GM20000 (cell line): ENCODE measurements at regions not wholly inside any gene's neighbourhood (a gene's known extent, or its start where the extent isn't known, plus 50 kb on each side); places are given as distances from the start of the nearest gene placed in this dataset.

Experiments used
- DNase-seq: peaks from one replicate; pipeline ENCODE4 v3.0.0; 2012; ENCODE audit warnings: low spot score
- TF ChIP-seq, protein P1 (sequence below): IDR thresholded peaks from 2 replicates; pipeline ENCODE4 v1.5.1; 2012; ENCODE audit warnings: mild to moderate bottlenecking, control low read depth; ENCODE audit errors: extremely low read depth, missing control alignments

DNA sequence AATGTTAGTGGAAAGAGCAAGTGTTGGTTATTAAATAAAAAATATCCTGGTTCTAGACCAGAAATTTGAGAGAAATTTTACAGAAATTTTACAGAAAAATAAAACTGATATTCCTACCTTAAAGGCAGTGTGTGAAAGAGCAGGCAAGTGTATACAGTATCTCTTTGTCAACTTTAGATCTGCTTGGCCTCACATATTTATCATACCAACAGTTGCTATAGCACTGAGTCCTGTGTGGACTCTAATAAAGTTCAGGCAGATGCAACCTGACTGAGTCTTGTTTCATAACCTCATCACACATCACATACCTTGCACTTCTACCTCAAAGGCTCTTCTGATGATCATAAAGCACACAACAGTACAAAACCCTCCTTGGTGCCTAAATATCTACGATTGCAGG is 552.4 kb upstream of the PCDH15 start:
- no peak for DNase-seq
- TF ChIP-seq, protein P1, sequence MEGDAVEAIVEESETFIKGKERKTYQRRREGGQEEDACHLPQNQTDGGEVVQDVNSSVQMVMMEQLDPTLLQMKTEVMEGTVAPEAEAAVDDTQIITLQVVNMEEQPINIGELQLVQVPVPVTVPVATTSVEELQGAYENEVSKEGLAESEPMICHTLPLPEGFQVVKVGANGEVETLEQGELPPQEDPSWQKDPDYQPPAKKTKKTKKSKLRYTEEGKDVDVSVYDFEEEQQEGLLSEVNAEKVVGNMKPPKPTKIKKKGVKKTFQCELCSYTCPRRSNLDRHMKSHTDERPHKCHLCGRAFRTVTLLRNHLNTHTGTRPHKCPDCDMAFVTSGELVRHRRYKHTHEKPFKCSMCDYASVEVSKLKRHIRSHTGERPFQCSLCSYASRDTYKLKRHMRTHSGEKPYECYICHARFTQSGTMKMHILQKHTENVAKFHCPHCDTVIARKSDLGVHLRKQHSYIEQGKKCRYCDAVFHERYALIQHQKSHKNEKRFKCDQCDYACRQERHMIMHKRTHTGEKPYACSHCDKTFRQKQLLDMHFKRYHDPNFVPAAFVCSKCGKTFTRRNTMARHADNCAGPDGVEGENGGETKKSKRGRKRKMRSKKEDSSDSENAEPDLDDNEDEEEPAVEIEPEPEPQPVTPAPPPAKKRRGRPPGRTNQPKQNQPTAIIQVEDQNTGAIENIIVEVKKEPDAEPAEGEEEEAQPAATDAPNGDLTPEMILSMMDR: no peak

DNA sequence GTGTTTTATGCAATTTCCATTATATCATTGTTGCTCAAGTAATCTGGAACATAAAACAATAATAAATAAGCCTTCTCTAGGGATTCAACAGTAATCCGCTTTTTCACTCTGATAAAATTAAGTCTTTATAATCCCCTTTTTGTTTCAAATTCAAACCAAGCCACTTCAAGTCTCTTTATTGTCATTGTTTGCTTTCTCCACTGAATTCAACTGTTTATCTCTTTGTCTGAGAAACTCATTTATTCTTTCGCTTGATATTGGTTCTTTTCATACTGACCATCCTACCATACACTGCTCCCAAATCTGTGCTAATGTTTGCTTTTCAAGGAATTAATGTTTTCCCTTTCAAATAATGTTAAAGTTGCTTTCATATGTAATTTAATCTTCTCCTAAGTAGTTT is 550.4 kb upstream of the PCDH15 start:
- no peak for DNase-seq
- TF ChIP-seq, protein P1: no peak

DNA sequence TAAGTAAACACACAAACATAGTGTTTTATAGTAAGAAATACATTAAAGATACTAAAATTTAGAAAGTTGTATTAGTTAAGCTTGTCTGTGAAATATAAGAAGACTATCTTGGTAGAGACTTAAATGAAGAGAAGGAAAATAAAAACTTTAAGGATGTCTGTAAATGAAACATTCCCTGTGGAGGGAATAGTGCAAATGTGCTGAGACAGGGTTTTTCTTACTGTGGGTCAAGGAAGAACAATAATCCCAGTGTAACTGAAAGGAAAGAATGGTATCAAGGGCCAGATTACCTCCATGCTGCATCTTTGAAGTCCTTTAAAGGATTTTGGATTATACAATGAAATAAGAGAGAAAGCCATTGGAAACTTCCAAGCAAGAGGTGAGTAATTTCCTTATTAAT is 547.5 kb upstream of the PCDH15 start:
- DNase-seq: no peak
- TF ChIP-seq, protein P1: no peak

DNA sequence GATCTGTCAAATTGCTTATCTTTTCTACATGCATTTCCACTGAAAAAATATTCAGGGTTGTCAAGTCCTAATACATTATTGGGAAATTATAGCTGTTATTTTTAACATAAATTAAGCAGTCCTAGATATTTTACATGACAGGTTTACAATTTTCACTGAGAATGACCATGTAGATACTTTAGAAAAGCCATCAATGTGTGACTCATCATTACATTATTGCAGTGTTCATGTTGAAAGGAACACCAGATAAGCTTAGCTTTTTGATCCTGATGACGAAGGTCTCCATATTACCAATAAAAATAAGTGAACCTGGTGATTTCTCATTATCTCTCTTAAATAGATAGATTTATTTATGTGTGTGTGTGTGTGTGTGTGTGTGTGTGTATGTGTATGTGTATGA is 529.5 kb upstream of the PCDH15 start:
- TF ChIP-seq, protein P1: no peak
- DNase-seq: no peak

DNA sequence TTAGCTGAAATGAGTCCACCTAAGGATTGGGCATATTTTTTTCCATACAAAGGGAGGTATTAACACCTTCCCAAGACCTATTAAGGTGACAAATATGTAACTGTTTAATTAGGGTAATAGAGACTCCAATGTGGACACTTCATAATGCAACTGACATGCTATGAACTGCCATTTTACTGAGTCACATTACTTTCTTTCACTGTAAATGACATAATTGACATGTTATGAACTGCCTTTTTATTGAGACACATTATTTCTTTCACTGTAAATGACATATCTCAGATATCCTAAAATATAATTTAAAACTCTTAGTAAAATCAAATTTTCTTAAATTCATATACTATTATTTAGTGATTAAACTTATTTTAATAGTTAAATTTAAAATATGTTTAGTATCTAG is 528.8 kb upstream of the PCDH15 start:
- TF ChIP-seq, protein P1: no peak
- DNase-seq: no peak

DNA sequence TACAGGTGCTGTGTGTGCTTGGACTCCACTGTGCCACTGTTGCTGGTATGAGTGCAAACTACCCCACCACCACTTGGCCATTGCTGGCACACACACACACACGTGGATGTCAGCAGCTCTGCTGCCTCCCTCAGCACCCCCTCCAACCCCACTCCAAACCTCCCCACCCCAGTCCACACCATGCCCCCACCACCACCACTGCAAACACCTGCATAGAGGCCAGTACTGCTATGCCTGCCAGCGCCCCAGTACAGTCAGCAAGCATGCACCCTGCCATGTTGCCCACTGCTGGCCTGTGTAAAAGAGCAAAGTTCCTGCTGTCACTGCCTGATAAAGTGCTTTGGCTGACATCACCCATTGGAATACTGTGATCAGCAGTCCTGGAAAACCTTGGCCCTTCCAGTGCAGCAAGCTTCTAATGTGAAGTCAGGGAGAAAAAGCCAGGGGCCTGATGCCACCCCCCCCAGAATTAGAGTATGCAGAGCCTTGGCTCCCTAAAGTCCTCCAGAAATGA is 519.2 kb upstream of the PCDH15 start:
- TF ChIP-seq, protein P1: no peak
- no peak for DNase-seq

DNA sequence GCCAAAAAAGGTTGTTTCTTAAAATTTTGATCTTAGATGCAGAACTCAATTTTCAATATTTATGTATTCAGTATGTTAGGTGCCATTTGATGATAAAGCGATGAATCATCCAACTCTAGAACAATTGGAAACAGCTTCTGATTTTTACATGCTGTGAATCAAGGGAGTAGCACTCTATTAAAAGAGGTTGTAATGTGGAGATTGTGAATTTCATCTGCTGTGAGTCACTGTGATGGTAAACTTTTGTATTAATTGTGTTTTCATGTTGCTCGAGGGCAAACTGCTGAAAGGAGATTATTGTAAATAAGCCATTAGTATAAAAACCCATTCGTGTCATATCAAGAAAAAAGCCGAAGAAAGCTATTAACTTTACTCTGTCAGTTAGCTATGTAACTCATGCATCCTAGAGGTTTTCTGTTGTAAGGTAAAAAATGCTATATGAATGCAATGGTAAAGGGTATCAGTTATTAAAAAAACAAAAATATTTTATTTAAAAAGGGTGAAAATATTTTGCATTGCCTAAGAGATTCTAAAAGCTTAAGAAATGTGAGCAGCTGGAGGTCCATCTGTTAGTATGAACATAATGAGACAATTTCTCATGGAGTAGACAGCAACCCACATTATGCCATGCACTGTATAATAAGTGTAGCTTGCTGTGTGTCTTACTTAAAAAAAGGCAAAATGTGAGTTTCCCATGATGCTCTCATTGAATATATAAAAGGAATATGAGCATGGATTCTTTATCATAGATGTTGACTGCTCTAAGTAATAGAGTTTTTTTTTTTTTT is 511.0 kb upstream of the PCDH15 start:
- TF ChIP-seq, protein P1: no peak
- no peak for DNase-seq
